Heart right ventricle (tissue), 16 donors: ENCODE measurements at regions not wholly inside any gene's neighbourhood (a gene's known extent, or its start where the extent isn't known, plus 50 kb on each side); places are given as distances from the start of the nearest gene placed in this dataset.
A peak's percentile ranks its signal among the peaks of the same experiment; 100 is the strongest.

Source experiments
- ATAC-seq, 8 donors: fragments of 200-7000 bp; cut with Tn5 transposase; one replicate each; pipeline ENCODE4 v1.9.1; 2020; ENCODE audit warnings: mild to moderate bottlenecking in 8 of 8, moderate library complexity in 8 of 8, moderate number of reproducible peaks in 1 of 8
- DNase-seq, 2 donors: peaks; one replicate each; pipeline ENCODE4 v3.0.0-alpha.2; 2020
- H3K27ac ChIP-seq, 10 donors: fragments of 200-600 bp; sonication (generic) in 2 of 10; one replicate each; pipeline versions ENCODE4 v1.5.0 to v1.8.0; 2020 to 2022; ENCODE audit warnings: mild to moderate bottlenecking in 3 of 10
- H3K27me3 ChIP-seq, 7 donors: fragments of 200-600 bp; one replicate each; pipeline ENCODE4 v1.8.0; 2021 to 2022; ENCODE audit warnings: mild to moderate bottlenecking in 2 of 7
- H3K36me3 ChIP-seq, 9 donors: fragments of 200-600 bp; sonication (generic) in 1 of 9; one replicate each; pipeline versions ENCODE4 v1.5.0 to v1.8.0; 2020 to 2022; ENCODE audit warnings: mild to moderate bottlenecking in 2 of 9
- H3K4me1 ChIP-seq, 9 donors: fragments of 200-600 bp; sonication (generic) in 1 of 9; one replicate each; pipeline versions ENCODE4 v1.5.0 to v1.8.0; 2020 to 2022; ENCODE audit warnings: mild to moderate bottlenecking in 4 of 9
- H3K4me3 ChIP-seq, 10 donors: fragments of 200-600 bp; sonication (generic) in 2 of 10; one replicate each; pipeline versions ENCODE4 v1.5.0 to v1.8.0; 2020 to 2022; ENCODE audit warnings: mild to moderate bottlenecking in 7 of 10, moderate library complexity in 2 of 10
- H3K9me3 ChIP-seq, 11 donors: fragments of 200-600 bp in 10 of 11; sonication (generic) in 2 of 11; one replicate each; pipeline versions ENCODE4 v1.5.0 to v1.8.0; 2013 to 2022; ENCODE audit warnings: mild to moderate bottlenecking in 2 of 11, control low read depth in 1 of 11, moderate library complexity in 1 of 11
- CTCF ChIP-seq, 9 donors: fragments of 200-600 bp; sonication (generic) in 2 of 9; IDR thresholded peaks; one replicate each; pipeline versions ENCODE4 v1.5.0 to v1.8.0; 2021 to 2022; ENCODE audit warnings: antibody characterized with exemption in 9 of 9, mild to moderate bottlenecking in 5 of 9, moderate library complexity in 1 of 9
- WGBS, 2 donors: extraction: QIAGEN DNeasy Blood & Tissue Kit; methylation state at CpG; one replicate each; pipeline ENCODE4 v1.1.7; 2013; ENCODE audit warnings: inconsistent platforms in 1 of 2; 5-methylcytosine and 5-hydroxymethylcytosine counted together
- intact Hi-C, 10 donors: fragments of 100-400 bp; cut with DNase I; formaldehyde crosslinking; loops; one replicate each; pipeline versions ENCODE4 v1.11.1 to v1.14.2; 2022
- donor health status: Arrhythmogenic right ventricular cardiomyopathy.
- donor health status: ischemic (EF 13 %, LVEDD 7.1; RV severe dilation, severe dysfunction).
- donor health status: healthy with polysubstance abuse.
- donor health status: DM: no; HTN: yes; CAD: no.
- donor health status: DM: no; HTN: no; CAD: no.
- donor health status: ischemic (EF 25% LVEDD 6.9; RV normal size, moderate dysfunction).
- donor health status: ischemic (EF 25% LVEDD 5.7; RV mildly dilated, moderate dysfunction).
- donor health status: healthy.
- donor health status: DM: yes; HTN: yes; CAD: no.
- donor health status: Ischemic cardiomyopathy.
- donor health status: ischemic (EF 35%, LVEDD 5.7; RV mildly dilated, moderate dysfunction).
- donor health status: nonischemic (EF 11% LVEDD 7.7; RV severe dilation, severe dysfunction).
- donor health status: DM: yes; HTN: yes; CAD: no.
- donor health status: PGD.
- donor health status: ischemic (EF 29% LVEDD 5.4; RV normal size, mild dysfunction).
- donor health status: nonischemic (EF 23%, LVEDD 6.1; RV moderate dilation, normal function).

- no peak for TF ChIP-seq CTCF (IDR thresholded peaks at IDR 0.05)
- WGBS, 2 donors = 60 to 73% methylated on average over 1 of the region's 1 CpG
- Histone ChIP-seq H3K27me3 (no peaks in the 10 kb centered on the region), H3K9me3 (no peaks in the 10 kb centered on the region), H3K4me1 (peaks cover 0 to 22% (median 0%) of the 10 kb centered on the region in 9 donors), H3K4me3 (no peak overlapping the region), H3K27ac (peak overlapping the region in 2 of 10 donors; percentile 6 to 46), H3K36me3 (no peaks in the 10 kb centered on the region)
- peak in 1 of 2 donors; percentile 12 for DNase-seq
- intact Hi-C loops = loop anchor here in 6 of 10 donors (5.0 to 10.0 kb wide), 6 partner anchors 155 to 1435 kb away; partner anchors contain the start of gene TLE1 (in 2 of the 6)
- peak in 6 of 8 donors; percentile 69 to 82 (median 78) for ATAC-seq
These were observed 159.7 kb downstream of the TLE1 start for GRCh38 chr9:81529556-81530193.

- H3K36me3 ChIP-seq = no peaks in the 10 kb centered on the region
- H3K4me3 ChIP-seq = no peak overlapping the region
- WGBS, 2 donors = 77 to 81% methylated on average over 2 of the region's 2 CpGs
- peaks cover 0 to 24% (median 0%) of the 10 kb centered on the region in 9 donors for H3K4me1 ChIP-seq
- no peak for TF ChIP-seq CTCF (IDR thresholded peaks at IDR 0.05)
- ATAC-seq (peak in 2 of 8 donors; percentile 32 to 37), DNase-seq (no peak)
- H3K27me3 ChIP-seq = no peaks in the 10 kb centered on the region
- no peak overlapping the region for H3K27ac ChIP-seq
- H3K9me3 ChIP-seq = no peaks in the 10 kb centered on the region
- intact Hi-C loops = loop anchor here in 6 of 10 donors (5.0 to 10.0 kb wide), 6 partner anchors 158 to 1438 kb away; partner anchors contain the start of gene TLE1 (in 2 of the 6)
These were observed 162.8 kb downstream of the TLE1 start for GRCh38 chr9:81526587-81526986.

GRCh38 chr9:81522716-81523551 lies 166.4 kb downstream of the TLE1 start:
- TF ChIP-seq CTCF (IDR thresholded peaks at IDR 0.05) = peak; percentile 47 to 80 (median 67)
- peaks cover 0 to 11% (median 0%) of the 10 kb centered on the region in 9 donors for H3K4me1 ChIP-seq
- intact Hi-C loops = loop anchor here (1.0 to 10.0 kb wide), 11 partner anchors 162 to 1442 kb away; partner anchors contain the start of gene TLE1 (in 4 of the 10)
- DNase-seq = peak in 1 of 2 donors; percentile 23
- H3K9me3 ChIP-seq = no peaks in the 10 kb centered on the region
- peak in 7 of 8 donors; percentile 64 to 84 (median 73) for ATAC-seq
- H3K27ac ChIP-seq = no peak overlapping the region
- H3K4me3 ChIP-seq = peak overlapping the region in 1 of 10 donors; percentile 3
- WGBS, 2 donors = 36 to 50% methylated on average over 8 of the region's 8 CpGs
- H3K27me3 ChIP-seq = no peaks in the 10 kb centered on the region
- no peaks in the 10 kb centered on the region for H3K36me3 ChIP-seq

GRCh38 chr9:81521892-81522291 lies 167.5 kb downstream of the TLE1 start:
- TF ChIP-seq CTCF (IDR thresholded peaks at IDR 0.05) = no peak
- 87 to 91% methylated on average over 3 of the region's 3 CpGs for WGBS, 2 donors

More at GRCh38 chr9:81521892-81522291, 167.5 kb downstream of the TLE1 start:
- ATAC-seq (no peak), DNase-seq (no peak)
- intact Hi-C loops = loop anchor here in 9 of 10 donors (2.0 to 10.0 kb wide), 9 partner anchors 163 to 1443 kb away; partner anchors contain the start of gene TLE1 (in 3 of the 9)
- Histone ChIP-seq H3K27ac (no peak overlapping the region), H3K4me1 (peaks cover 0 to 11% (median 0%) of the 10 kb centered on the region in 9 donors), H3K9me3 (no peaks in the 10 kb centered on the region), H3K36me3 (no peaks in the 10 kb centered on the region), H3K4me3 (no peak overlapping the region), H3K27me3 (no peaks in the 10 kb centered on the region)
